GM10248 (cell line): ENCODE measurements at regions not wholly inside any gene's neighbourhood (a gene's known extent, or its start where the extent isn't known, plus 50 kb on each side); places are given as distances from the start of the nearest gene placed in this dataset.

Experiments
- CTCF ChIA-PET: fragments of 300-600 bp; sonication (Branson Sonifier 250); formaldehyde crosslinking; extraction: SDS; loops from one replicate; lab custom pipeline; 2021; ENCODE audit warnings: antibody characterized with exemption; lab: Yijun Ruan, JAX
- POLR2A ChIA-PET: fragments of 350-650 bp; sonication (Branson Sonifier 250); formaldehyde crosslinking; extraction: SDS; loops from one replicate; lab custom pipeline; 2020; ENCODE audit warnings: antibody characterized with exemption; lab: Yijun Ruan, JAX
- DNase-seq: peaks from one replicate; pipeline ENCODE4 v3.0.0; 2012; ENCODE audit errors: extremely low spot score
- CTCF ChIP-seq: IDR thresholded peaks from 2 replicates; pipeline ENCODE4 v1.5.1; 2012; ENCODE audit warnings: mild to moderate bottlenecking, low read depth; ENCODE audit errors: extremely low read depth, missing control alignments, control extremely low read depth

- TF ChIP-seq CTCF, result no peak
- ChIA-PET POLR2A (no interaction called here), CTCF (no interaction called here)
- DNase-seq, result no peak
Measured at GRCh38 chr6:54037277-54037779, 73.9 kb upstream of the MLIP start.

- DNase-seq, result no peak
- POLR2A ChIA-PET, result no interaction called here
- CTCF ChIA-PET, result no interaction called here
- no peak for TF ChIP-seq CTCF
Measured at GRCh38 chr6:54040545-54040944, 70.7 kb upstream of the MLIP start.

GRCh38 chr6:54041239-54041638, 70.0 kb upstream of the MLIP start:
- ChIA-PET CTCF (no interaction called here), POLR2A (no interaction called here)
- DNase-seq, result no peak
- TF ChIP-seq CTCF, result no peak

GRCh38 chr6:54043360-54043759, 67.9 kb upstream of the MLIP start:
- no peak for DNase-seq
- CTCF ChIA-PET, result no interaction called here
- POLR2A ChIA-PET, result no interaction called here
- TF ChIP-seq CTCF, result no peak

- no peak for DNase-seq
- TF ChIP-seq CTCF, result no peak
- POLR2A ChIA-PET, result no interaction called here
- CTCF ChIA-PET, result no interaction called here
Measured at GRCh38 chr6:54044059-54044458, 67.2 kb upstream of the MLIP start.

GRCh38 chr6:54048782-54049181, 62.5 kb upstream of the MLIP start:
- TF ChIP-seq CTCF, result no peak
- ChIA-PET CTCF (interaction anchor here (1.0 to 1.5 kb wide), 2 partner anchors 13 to 17 kb away, joined by 3 read pairs; no protein-coding TSS in a partner anchor), POLR2A (no interaction called here)
- DNase-seq, result no peak
